Skeletal muscle satellite cell (primary cell): ENCODE measurements at regions not wholly inside any gene's neighbourhood (a gene's known extent, or its start where the extent isn't known, plus 50 kb on each side); places are given as distances from the start of the nearest gene placed in this dataset.

ENCODE experiments used
- H3K27me3 ChIP-seq: 2 replicates; pipeline ENCODE4 v1.7.0; 2013; ENCODE audit warnings: low read length; ENCODE audit not compliant: control insufficient read depth, insufficient read depth
- H3K36me3 ChIP-seq: 2 replicates; pipeline ENCODE4 v1.7.0; 2013; ENCODE audit warnings: mild to moderate bottlenecking, control low read depth, low read length; ENCODE audit not compliant: insufficient read depth
- H3K4me1 ChIP-seq: 2 replicates; pipeline ENCODE4 v1.7.0; 2013; ENCODE audit warnings: low read length; ENCODE audit not compliant: control insufficient read depth, insufficient read depth
- H3K4me2 ChIP-seq: 2 replicates; pipeline ENCODE4 v1.7.0; 2013; ENCODE audit warnings: mild to moderate bottlenecking, low read length
- H3K4me3 ChIP-seq: 2 replicates; pipeline ENCODE4 v1.7.0; 2013; ENCODE audit warnings: low read length
- H3K9ac ChIP-seq: 2 replicates; pipeline ENCODE4 v1.7.0; 2013; ENCODE audit warnings: mild to moderate bottlenecking, low read depth, low read length, moderate library complexity
- H3K9me3 ChIP-seq: replicated peaks from 2 replicates; pipeline ENCODE4 v1.7.0; 2013; ENCODE audit warnings: mild to moderate bottlenecking, control low read depth, low read length

DNA sequence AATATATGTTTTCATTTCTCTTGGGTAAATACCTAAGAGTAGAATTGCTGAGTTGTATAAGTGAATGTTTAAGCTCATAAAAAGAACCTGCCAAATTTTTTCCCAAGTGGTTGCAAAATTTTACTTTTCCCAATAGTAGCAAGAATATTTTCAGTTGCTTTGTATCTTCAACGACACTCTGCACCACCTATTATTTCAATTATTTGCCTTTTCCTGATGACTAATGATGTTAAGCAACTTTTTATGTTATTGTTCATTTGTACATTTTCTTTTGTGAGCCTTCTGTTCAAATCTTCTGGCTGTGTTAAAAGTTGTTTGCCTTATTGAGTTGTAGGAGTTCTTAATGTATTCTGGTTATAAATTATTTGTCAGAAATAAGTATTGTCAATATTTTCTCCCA is 299.1 kb upstream of the NRIP1 start:
- no peaks in the 10 kb centered on the region for H3K36me3 ChIP-seq
- H3K9me3 ChIP-seq = no peaks in the 10 kb centered on the region
- H3K9ac ChIP-seq = no peak overlapping the region
- H3K4me3 ChIP-seq = no peak overlapping the region
- no peak overlapping the region for H3K4me2 ChIP-seq
- no peaks in the 10 kb centered on the region for H3K27me3 ChIP-seq
- no peaks in the 10 kb centered on the region for H3K4me1 ChIP-seq

DNA sequence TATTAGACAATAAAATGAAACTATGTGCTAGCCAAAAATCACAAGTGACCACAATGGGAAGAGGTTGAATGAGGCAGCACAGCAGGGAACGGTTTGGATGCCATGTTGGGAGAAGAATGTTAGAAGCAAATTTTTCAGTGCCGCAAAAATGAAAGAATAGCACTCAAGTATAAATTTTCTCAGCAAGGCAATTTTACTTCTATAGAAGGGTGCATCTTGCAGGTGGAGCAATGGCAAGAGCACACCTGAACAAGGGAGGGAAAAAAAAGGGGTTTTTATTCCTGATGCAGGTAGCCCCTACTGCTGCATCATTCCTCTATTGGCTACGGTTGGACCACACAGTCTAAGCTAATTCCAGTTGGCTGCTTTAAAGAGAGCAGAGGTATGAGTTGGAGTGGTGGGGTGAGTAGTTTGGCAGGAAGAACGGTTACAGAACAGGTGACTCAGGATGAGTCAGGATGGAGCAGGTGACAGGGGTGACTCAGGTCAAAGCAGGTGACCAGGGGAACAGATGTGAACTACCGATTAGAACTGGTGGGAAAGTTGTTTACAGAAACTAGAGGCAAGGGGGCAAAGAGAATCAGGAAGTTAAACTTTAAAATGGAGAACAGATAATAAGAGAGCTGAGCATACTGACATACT is 301.1 kb upstream of the NRIP1 start:
- Histone ChIP-seq H3K9ac (no peak overlapping the region), H3K4me1 (no peaks in the 10 kb centered on the region), H3K36me3 (no peaks in the 10 kb centered on the region), H3K9me3 (no peaks in the 10 kb centered on the region), H3K27me3 (no peaks in the 10 kb centered on the region), H3K4me2 (no peak overlapping the region), H3K4me3 (no peak overlapping the region)

DNA sequence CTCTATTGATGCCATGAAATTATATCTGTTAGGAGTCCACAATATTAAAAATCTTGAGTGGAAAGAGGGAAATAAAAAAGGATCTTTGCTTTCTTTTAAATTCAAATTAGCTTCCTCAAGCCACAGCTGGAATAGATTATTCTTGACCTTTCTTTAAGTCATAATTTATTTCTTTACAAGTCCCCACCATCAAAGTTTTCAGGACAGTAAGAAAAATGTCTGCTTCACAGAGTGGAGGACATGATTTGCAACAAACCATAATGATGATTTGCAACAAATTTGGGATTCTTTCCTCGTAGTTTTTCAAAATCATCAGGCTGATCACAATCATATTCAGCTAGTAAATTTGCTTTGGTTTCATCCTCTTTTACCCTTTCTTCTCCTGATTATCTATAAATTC is 301.8 kb upstream of the NRIP1 start:
- Histone ChIP-seq H3K4me1 (no peaks in the 10 kb centered on the region), H3K9me3 (no peaks in the 10 kb centered on the region), H3K9ac (no peak overlapping the region), H3K4me2 (no peak overlapping the region), H3K27me3 (no peaks in the 10 kb centered on the region), H3K4me3 (no peak overlapping the region), H3K36me3 (no peaks in the 10 kb centered on the region)

DNA sequence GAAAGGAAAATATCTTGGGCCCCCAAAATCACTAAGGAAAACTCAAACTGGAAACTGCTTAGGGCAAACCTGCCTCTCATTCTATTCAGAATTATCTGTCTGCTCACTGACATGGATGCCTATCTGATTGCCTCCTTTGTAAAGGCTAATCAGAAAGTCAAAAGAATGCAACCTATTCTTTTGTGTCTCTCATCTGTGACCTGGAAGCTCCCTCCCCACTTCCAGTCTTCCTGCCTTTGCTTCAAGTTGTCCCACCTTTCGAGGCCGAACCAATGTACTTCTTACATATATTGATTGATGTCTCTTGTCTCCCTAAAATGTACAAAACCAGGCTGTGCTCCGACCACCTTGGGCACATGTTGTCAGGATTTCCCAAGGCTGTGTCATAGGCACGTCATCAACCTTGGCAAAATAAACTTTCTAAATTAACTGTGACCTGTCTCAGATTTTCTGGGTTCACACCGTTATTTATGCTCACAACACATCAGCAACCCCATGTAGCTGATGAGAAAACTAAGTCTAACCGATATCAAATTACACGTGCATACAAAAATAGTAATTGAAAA is 302.3 kb upstream of the NRIP1 start:
- H3K27me3 ChIP-seq = no peaks in the 10 kb centered on the region
- no peaks in the 10 kb centered on the region for H3K36me3 ChIP-seq
- no peak overlapping the region for H3K4me2 ChIP-seq
- no peaks in the 10 kb centered on the region for H3K9me3 ChIP-seq
- no peak overlapping the region for H3K9ac ChIP-seq
- H3K4me3 ChIP-seq = no peak overlapping the region
- no peaks in the 10 kb centered on the region for H3K4me1 ChIP-seq

DNA sequence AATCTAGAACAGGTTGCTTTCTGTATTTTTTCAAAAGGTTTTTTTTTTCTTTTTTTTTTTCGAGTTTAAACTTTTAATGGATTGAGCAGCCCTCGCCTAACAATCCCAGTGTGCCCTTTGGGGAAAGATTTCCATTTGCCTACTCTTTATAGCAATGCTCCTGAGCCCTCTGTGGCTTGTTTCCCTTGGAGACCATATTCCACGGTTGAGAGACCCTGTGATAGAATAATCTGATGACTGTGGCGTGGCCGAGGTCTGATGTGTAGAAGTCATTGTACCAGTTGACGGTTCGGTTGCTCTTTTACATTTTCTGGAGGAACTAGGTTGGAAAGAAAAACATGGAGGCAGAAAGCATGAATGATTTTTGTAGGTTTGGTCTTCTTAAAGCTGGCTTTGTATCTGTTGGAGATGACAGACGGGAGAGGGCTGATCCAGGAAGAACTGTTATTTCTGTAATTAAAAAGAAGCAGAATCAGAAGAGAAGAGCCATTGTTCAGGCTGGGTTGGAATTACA is 305.7 kb upstream of the NRIP1 start:
- no peaks in the 10 kb centered on the region for H3K27me3 ChIP-seq
- H3K4me1 ChIP-seq = no peaks in the 10 kb centered on the region
- H3K9me3 ChIP-seq = no peaks in the 10 kb centered on the region
- no peak overlapping the region for H3K9ac ChIP-seq
- no peaks in the 10 kb centered on the region for H3K36me3 ChIP-seq
- no peak overlapping the region for H3K4me3 ChIP-seq
- H3K4me2 ChIP-seq = no peak overlapping the region

DNA sequence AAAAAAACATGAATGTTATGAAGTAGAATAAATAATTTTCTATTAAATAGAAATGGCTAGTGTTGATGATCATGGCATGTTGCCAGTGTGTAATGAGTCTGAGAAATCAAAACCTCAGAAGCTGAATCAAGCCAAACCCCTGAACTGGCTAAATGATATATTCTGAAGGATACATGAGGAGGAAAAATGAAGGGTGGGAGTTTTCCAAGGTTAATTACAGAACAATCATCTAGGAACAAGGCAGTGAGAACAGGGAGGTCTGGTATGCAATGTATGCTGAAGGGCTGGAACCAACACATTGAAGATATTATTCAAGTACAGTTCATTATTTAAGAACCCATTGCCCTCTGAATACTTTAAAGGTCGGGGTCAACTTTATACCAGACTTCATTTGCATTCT is 309.1 kb upstream of the NRIP1 start:
- no peaks in the 10 kb centered on the region for H3K4me1 ChIP-seq
- H3K27me3 ChIP-seq = peaks cover 3% of the 10 kb centered on the region
- H3K9ac ChIP-seq = no peak overlapping the region
- H3K4me2 ChIP-seq = no peak overlapping the region
- H3K4me3 ChIP-seq = no peak overlapping the region
- H3K36me3 ChIP-seq = no peaks in the 10 kb centered on the region
- H3K9me3 ChIP-seq = no peaks in the 10 kb centered on the region

DNA sequence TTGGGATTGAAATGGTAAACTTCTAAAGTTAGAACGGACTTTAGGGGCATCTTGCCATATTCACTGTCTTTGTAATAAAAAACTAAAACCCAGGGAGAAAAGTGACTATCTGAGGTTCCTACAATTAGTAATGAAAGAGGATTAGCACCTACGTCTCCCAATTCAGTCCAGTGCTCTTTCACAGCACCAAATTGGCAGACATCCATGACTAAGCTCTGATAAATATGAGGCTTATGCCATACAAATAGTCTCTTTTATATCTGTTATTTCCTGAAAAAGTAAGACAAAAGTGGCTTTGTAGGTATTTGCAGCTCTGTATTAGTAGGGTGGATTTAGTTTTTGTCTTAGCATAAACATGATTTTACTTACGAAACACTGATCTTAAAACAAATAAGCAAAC is 315.0 kb upstream of the NRIP1 start:
- no peak overlapping the region for H3K4me2 ChIP-seq

DNA sequence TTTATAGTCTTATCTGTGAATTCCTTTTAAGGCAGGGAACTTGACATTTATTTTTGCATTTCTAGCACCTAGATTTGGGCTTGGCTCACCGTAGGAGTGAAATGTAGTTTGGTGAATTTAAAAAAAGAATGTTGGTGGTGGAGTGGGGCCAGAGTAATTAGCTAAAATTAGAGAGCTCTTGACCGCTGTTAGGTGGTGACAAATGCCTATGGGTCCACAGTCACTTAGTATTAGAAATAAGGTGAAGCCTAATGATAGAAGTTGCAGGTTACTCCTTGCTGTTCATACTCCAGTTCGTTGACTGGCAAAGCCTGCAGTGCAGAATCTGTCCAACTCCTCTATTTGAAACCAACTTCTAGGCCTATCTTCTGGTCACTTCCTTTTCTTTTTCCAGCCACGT is 318.8 kb upstream of the NRIP1 start:
- H3K36me3 ChIP-seq = no peaks in the 10 kb centered on the region

More for the DNA sequence above, 315.0 kb upstream of the NRIP1 start:
- H3K27me3 ChIP-seq = peaks cover 3% of the 10 kb centered on the region
- H3K36me3 ChIP-seq = no peaks in the 10 kb centered on the region
- H3K4me1 ChIP-seq = no peaks in the 10 kb centered on the region
- no peak overlapping the region for H3K4me3 ChIP-seq
- no peak overlapping the region for H3K9ac ChIP-seq
- no peaks in the 10 kb centered on the region for H3K9me3 ChIP-seq

DNA sequence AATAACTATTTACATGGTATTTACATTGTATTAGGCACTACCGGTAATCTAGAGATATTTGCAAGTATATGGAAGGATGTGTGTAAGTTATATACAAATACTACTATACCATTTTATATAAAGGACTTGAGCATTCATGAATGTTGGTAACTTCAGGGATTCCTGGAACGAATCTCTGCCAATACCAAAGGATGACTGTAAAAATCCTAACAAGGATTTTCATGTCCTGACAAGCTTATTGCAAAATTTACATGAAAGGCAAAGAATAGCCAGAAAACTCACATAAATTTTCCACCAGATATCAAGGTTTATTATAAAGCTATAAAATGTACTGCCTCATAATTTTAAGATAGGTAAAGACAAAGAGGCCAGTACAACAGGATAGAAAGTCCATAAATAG is 325.2 kb upstream of the NRIP1 start:
- H3K9me3 ChIP-seq = no peaks in the 10 kb centered on the region
- no peak overlapping the region for H3K9ac ChIP-seq
- H3K4me2 ChIP-seq = no peak overlapping the region
- H3K4me3 ChIP-seq = no peak overlapping the region
- H3K27me3 ChIP-seq = no peaks in the 10 kb centered on the region
- no peaks in the 10 kb centered on the region for H3K36me3 ChIP-seq
- no peaks in the 10 kb centered on the region for H3K4me1 ChIP-seq

More for the DNA sequence above, 318.8 kb upstream of the NRIP1 start:
- no peaks in the 10 kb centered on the region for H3K27me3 ChIP-seq
- no peak overlapping the region for H3K9ac ChIP-seq
- H3K9me3 ChIP-seq = no peaks in the 10 kb centered on the region
- H3K4me2 ChIP-seq = no peak overlapping the region
- H3K4me3 ChIP-seq = no peak overlapping the region
- no peaks in the 10 kb centered on the region for H3K4me1 ChIP-seq

DNA sequence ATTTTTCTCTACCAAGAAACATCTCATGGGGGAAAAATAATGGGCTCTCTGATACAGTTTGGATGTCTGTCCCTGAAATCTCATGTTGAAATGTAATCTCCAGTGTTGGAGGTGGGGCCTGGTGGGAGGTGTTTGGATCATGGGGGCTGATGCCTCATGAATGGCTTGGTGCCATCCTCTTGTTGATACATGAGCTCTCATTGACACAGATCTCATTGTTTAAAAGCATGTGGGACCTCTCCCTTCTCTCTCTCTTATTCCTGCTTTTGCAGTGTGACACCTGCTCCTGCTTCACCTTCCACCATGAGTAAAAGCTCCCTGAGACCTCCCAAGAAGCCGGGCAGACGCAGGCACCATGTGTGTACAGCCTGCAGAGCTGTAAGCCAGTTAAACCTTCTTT is 332.5 kb upstream of the NRIP1 start:
- Histone ChIP-seq H3K4me2 (no peak overlapping the region), H3K4me1 (no peaks in the 10 kb centered on the region), H3K4me3 (no peak overlapping the region), H3K9me3 (no peaks in the 10 kb centered on the region), H3K9ac (no peak overlapping the region), H3K36me3 (no peaks in the 10 kb centered on the region), H3K27me3 (no peaks in the 10 kb centered on the region)

DNA sequence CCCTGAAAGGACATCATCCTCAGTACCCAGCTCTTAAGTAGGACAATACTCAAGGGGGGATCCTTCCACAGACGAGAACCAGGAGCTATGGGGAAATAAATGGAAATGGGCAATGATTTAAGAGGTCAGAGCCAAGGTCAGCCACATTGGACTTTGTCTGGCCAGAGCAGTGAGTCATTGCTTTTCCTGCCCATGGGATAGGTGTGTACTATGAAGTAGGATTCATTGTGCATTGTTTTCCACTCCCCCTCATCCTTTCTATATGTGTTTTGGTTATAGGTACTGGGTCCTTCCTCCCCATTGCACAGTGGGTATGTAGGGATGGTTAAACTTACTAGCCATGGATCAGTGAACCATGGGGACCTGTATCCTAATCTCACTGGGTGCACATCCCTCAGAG is 328.9 kb upstream of the USP25 start:
- H3K4me1 ChIP-seq = no peaks in the 10 kb centered on the region
- H3K36me3 ChIP-seq = no peaks in the 10 kb centered on the region
- no peak overlapping the region for H3K4me2 ChIP-seq
- no peak overlapping the region for H3K9ac ChIP-seq
- no peaks in the 10 kb centered on the region for H3K9me3 ChIP-seq
- no peaks in the 10 kb centered on the region for H3K27me3 ChIP-seq
- no peak overlapping the region for H3K4me3 ChIP-seq

DNA sequence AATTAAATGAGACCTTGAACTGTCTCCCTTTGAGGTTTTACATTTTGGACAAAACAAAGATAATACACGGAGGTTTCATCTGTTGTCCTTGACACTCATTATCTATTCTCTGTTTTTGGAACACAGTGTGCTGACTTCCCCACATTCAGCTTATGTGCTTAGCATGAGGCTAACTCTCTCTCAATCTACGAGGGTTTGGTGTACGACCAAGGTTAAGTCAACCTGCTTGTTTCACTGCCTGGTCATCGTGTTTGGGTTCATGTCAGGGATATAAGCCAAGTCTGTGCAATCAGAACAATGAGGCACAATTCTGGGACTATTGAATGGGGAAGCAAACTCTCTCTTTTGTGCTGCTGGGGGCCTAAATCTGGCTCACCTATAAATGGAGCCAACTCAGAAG is 328.5 kb upstream of the USP25 start:
- Histone ChIP-seq H3K4me3 (no peak overlapping the region), H3K27me3 (no peaks in the 10 kb centered on the region), H3K4me2 (no peak overlapping the region), H3K9ac (no peak overlapping the region), H3K36me3 (no peaks in the 10 kb centered on the region), H3K9me3 (no peaks in the 10 kb centered on the region), H3K4me1 (no peaks in the 10 kb centered on the region)
